ENCODE measurements at regions not wholly inside any gene's neighbourhood (a gene's known extent, or its start where the extent isn't known, plus 50 kb on each side); places are given as distances from the start of the nearest gene placed in this dataset.

- Mint-ChIP-seq H3K9me3 (peaks cover 7% of the 10 kb centered on the region), H3K4me1 (ENCODE audit: low read depth) (no peaks in the 10 kb centered on the region), H3K27me3 (ENCODE audit: insufficient read depth) (no peaks in the 10 kb centered on the region), H3K4me3 (no peak overlapping the region), H3K36me3 (ENCODE audit: low read depth) (no peaks in the 10 kb centered on the region), H3K27ac (no peak overlapping the region)
- no peak for DNase-seq (ENCODE audit: low spot score)
- intact Hi-C loops (cut with micrococcal nuclease) = no loop called here
These were observed 212.9 kb upstream of the CNTNAP2 start for GRCh38 chr7:145903658-145904057.

- no peaks in the 10 kb centered on the region for H3K27me3 Mint-ChIP-seq (ENCODE audit: insufficient read depth)
- no peaks in the 10 kb centered on the region for H3K36me3 Mint-ChIP-seq (ENCODE audit: low read depth)
- no peak for DNase-seq (ENCODE audit: low spot score)
- no peak overlapping the region for H3K4me3 Mint-ChIP-seq
- H3K9me3 Mint-ChIP-seq = peaks cover 8% of the 10 kb centered on the region
- intact Hi-C loops (cut with micrococcal nuclease) = no loop called here
- H3K4me1 Mint-ChIP-seq (ENCODE audit: low read depth) = no peaks in the 10 kb centered on the region
- H3K27ac Mint-ChIP-seq = no peak overlapping the region
These were observed 214.5 kb upstream of the CNTNAP2 start for GRCh38 chr7:145902123-145902522.

- Mint-ChIP-seq H3K4me3 (no peak overlapping the region), H3K27ac (no peak overlapping the region), H3K27me3 (ENCODE audit: insufficient read depth) (no peaks in the 10 kb centered on the region), H3K36me3 (ENCODE audit: low read depth) (no peaks in the 10 kb centered on the region), H3K4me1 (ENCODE audit: low read depth) (no peaks in the 10 kb centered on the region), H3K9me3 (peaks cover 11% of the 10 kb centered on the region)
- no peak for DNase-seq (ENCODE audit: low spot score)
- intact Hi-C loops (cut with micrococcal nuclease) = no loop called here
These were observed 216.7 kb upstream of the CNTNAP2 start for GRCh38 chr7:145899938-145900337.

- H3K27me3 Mint-ChIP-seq (ENCODE audit: insufficient read depth) = no peaks in the 10 kb centered on the region
- H3K36me3 Mint-ChIP-seq (ENCODE audit: low read depth) = no peaks in the 10 kb centered on the region
- H3K4me1 Mint-ChIP-seq (ENCODE audit: low read depth) = no peaks in the 10 kb centered on the region
- no peak for DNase-seq (ENCODE audit: low spot score)
- H3K27ac Mint-ChIP-seq = no peak overlapping the region
- H3K9me3 Mint-ChIP-seq = peaks cover 8% of the 10 kb centered on the region
- intact Hi-C loops (cut with micrococcal nuclease) = no loop called here
- no peak overlapping the region for H3K4me3 Mint-ChIP-seq
These were observed 222.6 kb upstream of the CNTNAP2 start for GRCh38 chr7:145893925-145894535.

GRCh38 chr7:145884716-145885514 lies 231.7 kb upstream of the CNTNAP2 start:
- no peaks in the 10 kb centered on the region for H3K4me1 Mint-ChIP-seq (ENCODE audit: low read depth)

GRCh38 chr7:145876376-145876775 lies 240.2 kb upstream of the CNTNAP2 start:
- intact Hi-C loops (cut with micrococcal nuclease) = no loop called here

More at GRCh38 chr7:145884716-145885514, 231.7 kb upstream of the CNTNAP2 start:
- H3K27me3 Mint-ChIP-seq (ENCODE audit: insufficient read depth) = no peaks in the 10 kb centered on the region
- no peak for DNase-seq (ENCODE audit: low spot score)
- H3K27ac Mint-ChIP-seq = no peak overlapping the region
- intact Hi-C loops (cut with micrococcal nuclease) = no loop called here
- no peaks in the 10 kb centered on the region for H3K36me3 Mint-ChIP-seq (ENCODE audit: low read depth)
- no peak overlapping the region for H3K4me3 Mint-ChIP-seq
- peaks cover 4% of the 10 kb centered on the region for H3K9me3 Mint-ChIP-seq

GRCh38 chr7:145875267-145875666 lies 241.3 kb upstream of the CNTNAP2 start:
- no peaks in the 10 kb centered on the region for H3K36me3 Mint-ChIP-seq (ENCODE audit: low read depth)
- intact Hi-C loops (cut with micrococcal nuclease) = no loop called here
- no peaks in the 10 kb centered on the region for H3K9me3 Mint-ChIP-seq
- no peak for DNase-seq (ENCODE audit: low spot score)
- H3K27ac Mint-ChIP-seq = no peak overlapping the region
- H3K4me1 Mint-ChIP-seq (ENCODE audit: low read depth) = no peaks in the 10 kb centered on the region
- no peak overlapping the region for H3K4me3 Mint-ChIP-seq
- H3K27me3 Mint-ChIP-seq (ENCODE audit: insufficient read depth) = no peaks in the 10 kb centered on the region

More at GRCh38 chr7:145876376-145876775, 240.2 kb upstream of the CNTNAP2 start:
- Mint-ChIP-seq H3K36me3 (ENCODE audit: low read depth) (no peaks in the 10 kb centered on the region), H3K27ac (no peak overlapping the region), H3K4me1 (ENCODE audit: low read depth) (no peaks in the 10 kb centered on the region), H3K9me3 (no peaks in the 10 kb centered on the region), H3K27me3 (ENCODE audit: insufficient read depth) (no peaks in the 10 kb centered on the region), H3K4me3 (no peak overlapping the region)
- DNase-seq (ENCODE audit: low spot score) = no peak

- Mint-ChIP-seq H3K27me3 (ENCODE audit: insufficient read depth) (no peaks in the 10 kb centered on the region), H3K36me3 (ENCODE audit: low read depth) (no peaks in the 10 kb centered on the region), H3K9me3 (peaks cover 24% of the 10 kb centered on the region), H3K4me1 (ENCODE audit: low read depth) (no peaks in the 10 kb centered on the region), H3K4me3 (no peak overlapping the region), H3K27ac (no peak overlapping the region)
- no peak for DNase-seq (ENCODE audit: low spot score)
- intact Hi-C loops (cut with micrococcal nuclease) = no loop called here
These were observed 247.7 kb upstream of the CNTNAP2 start for GRCh38 chr7:145868935-145869334.

GRCh38 chr7:145862212-145862611 lies 254.4 kb upstream of the CNTNAP2 start:
- H3K4me3 Mint-ChIP-seq = no peak overlapping the region
- intact Hi-C loops (cut with micrococcal nuclease) = no loop called here
- no peaks in the 10 kb centered on the region for H3K36me3 Mint-ChIP-seq (ENCODE audit: low read depth)
- no peak overlapping the region for H3K27ac Mint-ChIP-seq
- H3K27me3 Mint-ChIP-seq (ENCODE audit: insufficient read depth) = no peaks in the 10 kb centered on the region
- no peaks in the 10 kb centered on the region for H3K4me1 Mint-ChIP-seq (ENCODE audit: low read depth)
- peaks cover 16% of the 10 kb centered on the region for H3K9me3 Mint-ChIP-seq
- DNase-seq (ENCODE audit: low spot score) = no peak

GRCh38 chr7:145860809-145861208 lies 255.8 kb upstream of the CNTNAP2 start:
- Mint-ChIP-seq H3K9me3 (peaks cover 6% of the 10 kb centered on the region), H3K36me3 (ENCODE audit: low read depth) (no peaks in the 10 kb centered on the region), H3K27me3 (ENCODE audit: insufficient read depth) (no peaks in the 10 kb centered on the region), H3K4me1 (ENCODE audit: low read depth) (no peaks in the 10 kb centered on the region), H3K4me3 (no peak overlapping the region), H3K27ac (no peak overlapping the region)
- DNase-seq (ENCODE audit: low spot score) = no peak
- intact Hi-C loops (cut with micrococcal nuclease) = no loop called here

- Mint-ChIP-seq H3K36me3 (ENCODE audit: low read depth) (no peaks in the 10 kb centered on the region), H3K4me3 (no peak overlapping the region)
- intact Hi-C loops (cut with micrococcal nuclease) = no loop called here
These were observed 266.0 kb upstream of the CNTNAP2 start for GRCh38 chr7:145850636-145851035.

GRCh38 chr7:145848691-145849090 lies 267.9 kb upstream of the CNTNAP2 start:
- H3K27me3 Mint-ChIP-seq (ENCODE audit: insufficient read depth) = no peaks in the 10 kb centered on the region
- no peaks in the 10 kb centered on the region for H3K4me1 Mint-ChIP-seq (ENCODE audit: low read depth)
- intact Hi-C loops (cut with micrococcal nuclease) = no loop called here
- DNase-seq (ENCODE audit: low spot score) = no peak
- no peak overlapping the region for H3K4me3 Mint-ChIP-seq
- no peak overlapping the region for H3K27ac Mint-ChIP-seq
- H3K36me3 Mint-ChIP-seq (ENCODE audit: low read depth) = no peaks in the 10 kb centered on the region
- no peaks in the 10 kb centered on the region for H3K9me3 Mint-ChIP-seq

More at GRCh38 chr7:145850636-145851035, 266.0 kb upstream of the CNTNAP2 start:
- no peaks in the 10 kb centered on the region for H3K27me3 Mint-ChIP-seq (ENCODE audit: insufficient read depth)
- H3K9me3 Mint-ChIP-seq = peaks cover 3% of the 10 kb centered on the region
- no peak overlapping the region for H3K27ac Mint-ChIP-seq
- H3K4me1 Mint-ChIP-seq (ENCODE audit: low read depth) = no peaks in the 10 kb centered on the region
- DNase-seq (ENCODE audit: low spot score) = no peak

GRCh38 chr7:145845345-145845744 lies 271.3 kb upstream of the CNTNAP2 start:
- Mint-ChIP-seq H3K9me3 (peaks cover 4% of the 10 kb centered on the region), H3K4me1 (ENCODE audit: low read depth) (no peaks in the 10 kb centered on the region), H3K27me3 (ENCODE audit: insufficient read depth) (no peaks in the 10 kb centered on the region), H3K27ac (no peak overlapping the region), H3K4me3 (no peak overlapping the region), H3K36me3 (ENCODE audit: low read depth) (no peaks in the 10 kb centered on the region)
- DNase-seq (ENCODE audit: low spot score) = no peak
- intact Hi-C loops (cut with micrococcal nuclease) = no loop called here

Measured in activated T-helper 1 cell treated with anti-CD3 and anti-CD28 coated beads, Interleukin-12 subunit alpha, Interleukin-12 subunit beta, Interleukin-2, Interleukin-4 antibody, amounts not matched to agents 30 ng/mL and 10 ng/mL and 1 ng/mL, durations not matched to agents 14 hours and 24 hours and 36 hours (primary cell).